ENCODE measurements at regions not wholly inside any gene's neighbourhood (a gene's known extent, or its start where the extent isn't known, plus 50 kb on each side); places are given as distances from the start of the nearest gene placed in this dataset.

DNA sequence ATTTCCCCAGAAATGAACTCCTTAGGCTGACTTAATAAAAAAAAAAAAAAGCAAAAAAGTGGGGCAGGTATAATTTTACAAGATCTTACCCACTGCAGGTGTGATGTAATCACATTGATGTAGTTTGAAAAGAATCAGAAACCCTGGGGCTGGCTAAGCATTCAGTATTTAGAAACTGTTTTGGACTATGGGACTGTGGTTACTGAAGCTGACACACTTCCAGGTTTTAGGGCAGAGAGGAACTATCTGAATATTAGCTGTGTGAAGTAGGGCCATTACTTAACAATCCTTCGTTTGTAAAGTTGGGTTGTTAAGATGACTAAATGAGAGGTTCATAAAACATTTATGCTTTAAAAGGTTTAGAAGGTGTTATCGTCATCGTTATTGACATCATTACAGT lies 165.3 kb downstream of the FASLG start:
- Histone ChIP-seq H3K36me3 (no peaks in the 10 kb centered on the region), H3K27ac (no peak overlapping the region), H3K4me3 (ENCODE audit: low read depth, low read length) (no peak overlapping the region), H3K27me3 (ENCODE audit: insufficient read depth, low read depth, severe bottlenecking) (peaks cover 28% of the 10 kb centered on the region), H3K9me3 (ENCODE audit: severe bottlenecking) (no peaks in the 10 kb centered on the region)
- DNase-seq: no peak
- no peak for TF ChIP-seq CTCF (IDR thresholded peaks at IDR 0.05; ENCODE audit: low read depth, low read length)

DNA sequence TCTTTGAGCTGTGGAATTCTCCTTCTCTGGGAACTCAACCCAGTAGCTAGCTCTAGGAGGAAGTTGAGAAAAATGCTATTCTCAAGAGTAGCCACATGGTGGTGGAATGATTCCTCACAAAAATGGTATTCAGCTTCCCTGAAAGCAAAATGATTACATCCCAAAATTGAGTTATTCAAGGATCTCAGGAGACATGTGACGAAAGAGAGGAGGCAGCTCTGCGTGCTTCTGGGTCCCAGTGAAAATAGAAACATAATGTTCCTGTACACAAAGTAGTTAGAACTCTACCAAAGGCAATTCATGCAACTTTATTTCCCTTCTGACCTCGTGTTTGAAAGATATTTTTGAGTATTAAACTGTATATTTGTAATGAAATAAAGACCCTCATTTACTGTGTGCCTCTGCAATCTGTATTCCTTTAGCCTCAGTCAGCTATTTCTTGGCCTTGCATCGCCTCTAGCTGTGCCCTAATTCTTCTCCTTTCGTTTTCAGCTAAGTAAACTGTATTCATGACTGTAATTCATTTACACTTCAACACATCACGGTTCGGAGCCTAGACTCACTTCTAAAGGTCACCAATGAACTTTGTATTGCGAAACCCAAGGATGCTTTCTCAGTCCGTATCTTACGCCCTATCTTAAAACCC lies 167.3 kb downstream of the FASLG start:
- Histone ChIP-seq H3K27ac (no peak overlapping the region), H3K4me3 (ENCODE audit: low read depth, low read length) (no peak overlapping the region)

DNA sequence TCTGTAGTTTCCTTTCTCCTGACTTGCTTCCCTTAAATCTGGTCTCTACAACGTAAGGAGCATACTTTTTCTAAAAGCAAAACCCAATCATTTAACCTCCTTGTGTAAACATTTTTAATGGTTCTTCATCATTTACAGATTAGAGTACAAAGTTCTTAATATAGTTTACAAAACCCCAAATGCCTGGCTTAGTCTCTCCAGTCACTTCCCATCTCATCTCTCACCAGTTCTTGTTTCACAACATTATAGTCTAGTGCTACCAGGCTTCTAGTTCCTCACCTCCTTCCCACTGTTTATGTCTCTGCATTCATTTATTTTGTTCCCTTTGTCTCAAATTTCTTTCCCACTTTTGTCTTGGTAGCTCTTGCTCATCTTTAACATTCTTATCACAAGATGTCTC lies 168.4 kb downstream of the FASLG start:
- no peaks in the 10 kb centered on the region for H3K36me3 ChIP-seq
- H3K9me3 ChIP-seq (ENCODE audit: severe bottlenecking): no peaks in the 10 kb centered on the region
- H3K4me3 ChIP-seq (ENCODE audit: low read depth, low read length): no peak overlapping the region
- no peak for TF ChIP-seq CTCF (IDR thresholded peaks at IDR 0.05; ENCODE audit: low read depth, low read length)
- H3K27ac ChIP-seq: no peak overlapping the region
- peaks cover 34% of the 10 kb centered on the region for H3K27me3 ChIP-seq (ENCODE audit: insufficient read depth, low read depth, severe bottlenecking)
- DNase-seq: no peak

More for the DNA sequence above, 167.3 kb downstream of the FASLG start:
- H3K36me3 ChIP-seq: no peaks in the 10 kb centered on the region
- TF ChIP-seq CTCF (IDR thresholded peaks at IDR 0.05; ENCODE audit: low read depth, low read length): peak; percentile 40; the same call in 1 of the 2 replicates
- no peaks in the 10 kb centered on the region for H3K9me3 ChIP-seq (ENCODE audit: severe bottlenecking)
- peaks cover 28% of the 10 kb centered on the region for H3K27me3 ChIP-seq (ENCODE audit: insufficient read depth, low read depth, severe bottlenecking)
- DNase-seq: no peak

- H3K9me3 ChIP-seq (ENCODE audit: severe bottlenecking): no peaks in the 10 kb centered on the region
- no peak overlapping the region for H3K27ac ChIP-seq
- no peak overlapping the region for H3K4me3 ChIP-seq (ENCODE audit: low read depth, low read length)
- peaks cover 38% of the 10 kb centered on the region for H3K27me3 ChIP-seq (ENCODE audit: insufficient read depth, low read depth, severe bottlenecking)
- H3K36me3 ChIP-seq: no peaks in the 10 kb centered on the region
- no peak for TF ChIP-seq CTCF (IDR thresholded peaks at IDR 0.05; ENCODE audit: low read depth, low read length)
- no peak for DNase-seq
These were observed 168.9 kb downstream of the FASLG start for GRCh38 chr1:172827841-172828240.

DNA sequence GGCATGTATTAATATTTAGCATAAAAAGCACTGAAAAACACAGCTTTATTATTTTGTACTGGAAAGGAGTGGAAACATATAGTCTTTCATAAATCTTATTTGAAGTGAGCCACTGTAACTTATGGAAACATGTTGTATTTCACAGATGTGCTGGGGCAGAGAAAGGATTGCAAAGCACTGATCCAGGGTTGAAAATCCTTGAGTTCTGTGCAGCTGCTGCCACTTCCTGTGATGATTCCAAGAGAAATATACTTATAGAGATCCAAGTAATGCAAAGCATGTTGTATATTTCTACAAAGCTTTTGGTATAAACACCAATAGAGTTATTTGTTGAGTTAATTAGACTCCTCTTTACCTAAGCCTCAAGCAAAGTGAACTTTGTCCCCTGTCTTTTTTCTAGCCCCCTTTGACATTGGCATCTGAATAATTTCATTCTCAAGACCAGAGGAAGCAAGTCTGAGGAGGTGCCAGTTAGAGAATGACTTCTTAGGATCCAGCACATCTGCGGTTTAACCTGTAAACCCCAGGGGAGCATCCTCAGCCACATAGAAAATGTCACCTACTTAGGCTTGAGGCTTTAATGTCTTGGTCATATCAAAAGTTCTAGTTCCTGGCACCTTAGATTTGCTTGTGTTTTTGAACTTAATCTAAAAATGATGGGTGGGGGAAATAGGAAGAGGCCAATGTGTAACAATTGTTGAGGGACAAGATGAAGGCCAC lies 173.3 kb downstream of the FASLG start:
- Histone ChIP-seq H3K27me3 (ENCODE audit: insufficient read depth, low read depth, severe bottlenecking) (peaks cover 38% of the 10 kb centered on the region), H3K36me3 (no peaks in the 10 kb centered on the region), H3K4me3 (ENCODE audit: low read depth, low read length) (no peak overlapping the region), H3K9me3 (ENCODE audit: severe bottlenecking) (no peaks in the 10 kb centered on the region), H3K27ac (no peak overlapping the region)
- no peak for TF ChIP-seq CTCF (IDR thresholded peaks at IDR 0.05; ENCODE audit: low read depth, low read length)
- DNase-seq: no peak

Data from WERI-Rb-1 (cell line).